DOHH2 (cell line): ENCODE measurements at regions not wholly inside any gene's neighbourhood (a gene's known extent, or its start where the extent isn't known, plus 50 kb on each side); places are given as distances from the start of the nearest gene placed in this dataset.

Experiments
- CTCF ChIP-seq: fragments of 200-600 bp; sonication (generic); IDR thresholded peaks from one replicate; pipeline ENCODE4 v1.5.1; 2014; ENCODE audit warnings: antibody characterized with exemption, mild to moderate bottlenecking, low read depth, low read length; ENCODE audit not compliant: poor library complexity, severe bottlenecking
- EZH2phosphoT487 ChIP-seq: fragments of 200-600 bp; sonication (generic); IDR thresholded peaks from 2 replicates; pipeline ENCODE4 v1.6.1; 2017; ENCODE audit warnings: borderline replicate concordance, mild to moderate bottlenecking, antibody characterized with exemption, low read length, moderate library complexity, mixed read lengths

GRCh38 chr5:38642189-38642911 is 85.9 kb upstream of the LIFR start:
- TF ChIP-seq CTCF (no peak), EZH2phosphoT487 (no peak)
